C4-2B (cell line): ENCODE measurements at regions not wholly inside any gene's neighbourhood (a gene's known extent, or its start where the extent isn't known, plus 50 kb on each side); places are given as distances from the start of the nearest gene placed in this dataset.

Source experiments
- H3K27ac ChIP-seq: fragments of 450-650 bp; 2 replicates; pipeline ENCODE4 v1.5.1; 2017
- ZFX ChIP-seq: fragments of 450-650 bp; IDR thresholded peaks from 2 replicates; pipeline ENCODE4 v1.6.1; 2017
- TF ChIP-seq, protein P1 (sequence below): fragments of 450-650 bp; conservative IDR thresholded peaks from 2 replicates; pipeline ENCODE4 v1.5.1; 2017; ENCODE audit warnings: mild to moderate bottlenecking

DNA sequence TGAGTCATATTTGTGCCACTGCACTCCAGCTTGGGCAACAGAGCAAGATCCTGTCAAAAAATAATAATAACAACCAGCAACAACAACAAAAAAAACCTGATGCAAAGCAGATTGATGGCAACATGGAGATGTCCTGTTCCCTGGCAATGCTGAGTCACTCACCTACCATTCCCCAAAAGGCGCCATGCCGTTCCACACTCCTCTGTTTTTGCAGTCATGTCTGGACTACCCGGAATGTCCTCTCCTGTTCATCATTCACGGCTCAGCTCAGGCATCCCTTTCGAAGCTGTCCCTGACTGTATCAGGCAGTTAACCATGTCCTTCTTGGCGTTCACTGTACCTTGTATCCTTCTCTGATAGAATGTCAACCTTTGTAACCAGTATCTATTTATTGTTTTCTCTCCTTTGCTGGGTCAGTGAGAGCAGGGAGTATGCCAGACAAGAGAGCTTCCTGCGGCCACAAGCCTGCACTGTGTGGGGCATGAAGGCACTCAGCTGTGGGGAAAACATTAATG lies 147.7 kb downstream of the ABCC12 start:
- H3K27ac ChIP-seq: no peak overlapping the region
- no peak for TF ChIP-seq ZFX
- TF ChIP-seq, protein P1, sequence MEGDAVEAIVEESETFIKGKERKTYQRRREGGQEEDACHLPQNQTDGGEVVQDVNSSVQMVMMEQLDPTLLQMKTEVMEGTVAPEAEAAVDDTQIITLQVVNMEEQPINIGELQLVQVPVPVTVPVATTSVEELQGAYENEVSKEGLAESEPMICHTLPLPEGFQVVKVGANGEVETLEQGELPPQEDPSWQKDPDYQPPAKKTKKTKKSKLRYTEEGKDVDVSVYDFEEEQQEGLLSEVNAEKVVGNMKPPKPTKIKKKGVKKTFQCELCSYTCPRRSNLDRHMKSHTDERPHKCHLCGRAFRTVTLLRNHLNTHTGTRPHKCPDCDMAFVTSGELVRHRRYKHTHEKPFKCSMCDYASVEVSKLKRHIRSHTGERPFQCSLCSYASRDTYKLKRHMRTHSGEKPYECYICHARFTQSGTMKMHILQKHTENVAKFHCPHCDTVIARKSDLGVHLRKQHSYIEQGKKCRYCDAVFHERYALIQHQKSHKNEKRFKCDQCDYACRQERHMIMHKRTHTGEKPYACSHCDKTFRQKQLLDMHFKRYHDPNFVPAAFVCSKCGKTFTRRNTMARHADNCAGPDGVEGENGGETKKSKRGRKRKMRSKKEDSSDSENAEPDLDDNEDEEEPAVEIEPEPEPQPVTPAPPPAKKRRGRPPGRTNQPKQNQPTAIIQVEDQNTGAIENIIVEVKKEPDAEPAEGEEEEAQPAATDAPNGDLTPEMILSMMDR: no peak

DNA sequence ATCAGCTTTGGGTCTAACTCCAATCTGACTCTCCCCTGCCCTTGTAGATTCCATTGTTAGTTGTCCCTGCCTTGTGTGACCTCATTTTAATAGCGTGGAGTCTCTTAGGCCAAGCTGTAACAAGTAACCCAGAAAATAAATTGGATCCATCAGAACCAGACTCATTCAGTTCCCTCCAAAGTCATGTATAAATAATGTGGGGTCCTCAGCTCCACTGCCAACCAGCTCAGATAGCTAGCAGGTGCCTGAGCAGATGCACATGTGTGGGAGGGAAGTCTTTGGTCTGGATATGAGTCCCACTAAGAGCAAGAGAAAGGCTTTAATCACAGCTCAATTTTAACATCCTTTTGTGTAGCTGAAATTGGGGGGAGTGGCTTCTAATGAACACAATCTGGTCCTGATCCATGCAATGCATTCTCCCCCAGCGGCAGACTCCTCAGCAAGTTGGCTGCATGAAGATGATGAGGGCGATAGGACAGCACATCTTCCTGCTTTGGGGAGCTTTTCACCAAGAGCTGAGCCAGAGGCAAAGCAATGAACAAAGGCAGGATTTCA lies 151.6 kb downstream of the ABCC12 start:
- no peak overlapping the region for H3K27ac ChIP-seq
- TF ChIP-seq, protein P1: no peak
- no peak for TF ChIP-seq ZFX

DNA sequence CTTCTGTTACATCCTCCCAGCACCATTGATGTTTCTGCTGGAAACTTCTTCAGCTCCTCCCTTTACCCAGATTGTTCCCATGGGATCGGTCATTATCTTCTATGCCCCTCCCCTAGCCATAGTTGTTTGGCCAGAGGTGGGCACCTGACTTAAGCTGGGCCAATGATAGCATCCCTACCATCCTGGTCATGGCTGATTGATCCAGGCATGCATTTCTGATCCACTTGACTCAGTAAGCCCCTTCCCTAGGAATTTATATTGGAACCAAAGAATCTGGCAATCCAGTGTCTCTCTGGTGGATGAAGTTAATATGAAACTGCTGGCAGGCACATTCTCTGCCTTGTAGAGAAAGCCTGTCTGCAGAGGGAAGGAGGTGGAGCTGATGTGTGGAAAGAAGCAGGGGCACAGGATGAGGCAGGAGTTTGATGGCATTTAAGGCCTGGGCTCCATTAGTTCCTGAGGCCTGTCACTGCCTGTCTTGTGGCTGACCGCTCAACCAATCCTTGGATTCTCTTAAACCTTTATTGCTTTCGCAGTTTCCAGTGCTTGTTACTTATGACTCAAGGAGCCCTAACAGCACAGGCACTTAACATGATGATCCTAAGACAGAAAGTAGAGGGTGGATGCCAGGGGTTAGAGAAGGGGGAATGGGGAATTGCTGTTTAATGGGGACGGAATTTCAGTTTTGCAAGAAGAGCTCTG lies 152.4 kb downstream of the ABCC12 start:
- no peak for TF ChIP-seq ZFX
- TF ChIP-seq, protein P1: no peak
- no peak overlapping the region for H3K27ac ChIP-seq

DNA sequence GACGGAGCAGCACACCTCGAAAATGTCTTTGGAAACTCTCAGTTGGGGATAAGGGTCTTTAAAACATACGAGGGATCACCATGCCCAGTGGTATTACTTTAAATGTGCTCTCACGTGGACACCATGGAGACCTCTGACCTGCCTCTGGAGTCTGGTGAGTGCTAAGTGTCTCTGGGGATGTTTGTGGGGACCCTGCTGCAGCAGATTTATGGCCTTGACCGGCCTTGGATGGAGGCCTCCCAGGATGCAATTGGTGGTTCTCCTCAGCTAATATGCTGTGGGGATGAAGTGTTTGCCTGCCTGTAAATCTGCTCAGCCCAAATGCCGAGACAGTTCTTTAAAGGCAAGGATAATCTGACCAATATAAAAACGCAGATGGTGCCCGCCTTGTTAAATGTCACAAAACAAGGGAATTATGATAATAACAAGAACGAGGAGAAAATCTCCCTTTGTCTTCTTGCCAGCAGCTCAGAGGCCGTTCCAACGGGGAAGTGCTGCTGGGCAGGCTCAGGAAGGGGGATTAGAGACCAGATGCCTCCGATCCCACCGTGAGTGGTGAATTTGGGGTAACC lies 154.4 kb downstream of the ABCC12 start:
- TF ChIP-seq, protein P1: no peak
- no peak for TF ChIP-seq ZFX
- no peak overlapping the region for H3K27ac ChIP-seq

DNA sequence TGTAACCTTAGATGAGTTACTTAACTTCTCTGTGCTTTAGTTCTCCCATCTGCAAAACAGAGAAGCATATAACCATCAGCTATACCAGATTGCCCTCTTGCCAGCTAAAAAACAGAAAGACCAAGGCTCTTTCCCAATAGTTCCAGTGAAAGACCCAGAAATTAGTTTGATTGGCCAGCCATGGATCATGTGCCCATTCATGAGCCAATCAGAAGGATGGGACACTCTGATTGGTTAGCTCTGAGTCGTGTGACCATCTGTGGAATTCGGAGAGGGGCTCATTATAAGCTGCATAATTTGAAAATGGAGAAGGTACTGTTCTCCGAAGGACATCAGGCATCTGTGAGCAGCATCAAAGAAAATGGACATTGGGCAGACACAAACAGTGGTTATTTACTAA lies 155.2 kb downstream of the ABCC12 start:
- TF ChIP-seq, protein P1: no peak
- TF ChIP-seq ZFX: no peak
- no peak overlapping the region for H3K27ac ChIP-seq

DNA sequence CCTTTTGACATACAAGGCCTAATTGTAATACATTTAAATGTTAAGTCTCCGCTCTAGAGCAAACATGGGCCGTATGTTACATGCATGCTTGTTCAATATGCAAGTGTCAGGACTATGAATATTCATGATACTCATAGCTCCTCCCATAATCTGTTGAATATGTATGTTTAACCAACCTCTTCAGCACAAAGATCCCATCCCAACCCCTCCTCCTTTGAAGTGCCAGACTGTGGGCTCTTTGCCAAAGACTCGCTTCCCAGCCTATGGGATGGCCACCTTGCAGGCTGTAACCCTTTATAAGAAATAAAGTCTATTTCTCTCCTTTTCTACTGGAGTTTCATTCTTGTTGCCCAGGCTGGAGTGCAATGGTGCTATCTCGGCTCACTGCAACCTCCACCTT lies 156.2 kb downstream of the ABCC12 start:
- TF ChIP-seq, protein P1: no peak
- no peak for TF ChIP-seq ZFX
- H3K27ac ChIP-seq: no peak overlapping the region

GRCh38 chr16:47995354-47995753 lies 160.4 kb downstream of the ABCC12 start:
- H3K27ac ChIP-seq: no peak overlapping the region
- TF ChIP-seq ZFX: no peak
- TF ChIP-seq, protein P1: peak; percentile 19
